Type B pancreatic cell (in vitro differentiated cells): ENCODE measurements at regions not wholly inside any gene's neighbourhood (a gene's known extent, or its start where the extent isn't known, plus 50 kb on each side); places are given as distances from the start of the nearest gene placed in this dataset.

Source experiments
- DNase-seq: peaks from one replicate; pipeline ENCODE4 v3.0.0; 2021; ENCODE audit warnings: mixed read lengths; ENCODE audit not compliant: unreplicated experiment; ENCODE audit errors: extremely low spot score
- H3K27ac Mint-ChIP-seq: 2 replicates; pipeline ENCODE4 v1.8.0; 2021; ENCODE audit warnings: mild to moderate bottlenecking, mixed read lengths
- H3K27me3 Mint-ChIP-seq: 2 replicates; pipeline ENCODE4 v1.8.0; 2021; ENCODE audit warnings: mixed read lengths
- H3K36me3 Mint-ChIP-seq: 2 replicates; pipeline ENCODE4 v1.8.0; 2021; ENCODE audit warnings: mixed read lengths
- H3K4me1 Mint-ChIP-seq: one replicate; pipeline ENCODE4 v1.8.0; 2021; ENCODE audit warnings: mixed read lengths; ENCODE audit not compliant: unreplicated experiment
- H3K4me3 Mint-ChIP-seq: 2 replicates; pipeline ENCODE4 v1.8.0; 2021; ENCODE audit warnings: mild to moderate bottlenecking, mixed read lengths
- H3K9me3 Mint-ChIP-seq: 2 replicates; pipeline ENCODE4 v1.8.0; 2021; ENCODE audit warnings: mixed read lengths
- TF ChIP-seq, protein P1 (sequence below): fragments of 200-600 bp; sonication (generic); conservative IDR thresholded peaks from 2 replicates; pipeline ENCODE4 v1.5.0; 2021; ENCODE audit warnings: antibody characterized with exemption, mild to moderate bottlenecking

DNA sequence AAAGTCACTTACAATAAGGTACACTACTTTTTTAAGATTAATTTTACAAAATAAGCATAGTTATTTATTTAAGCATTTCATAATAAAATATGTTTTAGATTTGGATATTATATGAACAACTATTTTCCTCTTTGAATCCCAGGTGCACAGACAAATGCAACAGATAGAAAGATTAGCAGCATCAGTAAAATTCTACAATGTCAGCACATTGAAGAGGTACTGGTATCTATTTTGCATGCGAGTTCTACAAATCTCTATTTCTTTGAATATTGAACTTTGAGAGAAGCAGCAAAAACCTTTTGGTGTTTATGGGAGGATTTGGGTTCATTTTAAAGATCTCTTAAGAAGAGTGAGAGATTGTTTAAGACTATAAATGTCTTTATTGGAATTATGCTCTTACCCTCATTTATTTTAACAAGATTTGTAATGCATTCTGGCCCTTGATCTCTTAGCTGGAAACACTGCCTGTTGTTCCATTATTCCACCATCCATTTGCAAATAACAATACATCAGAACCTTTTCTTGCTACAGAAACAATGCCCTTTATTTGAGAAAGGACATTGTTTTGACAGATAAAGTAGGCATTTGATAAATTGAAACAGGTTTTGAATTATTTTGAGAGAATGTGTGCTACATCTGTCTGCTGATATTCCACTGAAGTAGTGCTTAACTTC is 558.8 kb upstream of the KLHL1 start:
- TF ChIP-seq, protein P1, sequence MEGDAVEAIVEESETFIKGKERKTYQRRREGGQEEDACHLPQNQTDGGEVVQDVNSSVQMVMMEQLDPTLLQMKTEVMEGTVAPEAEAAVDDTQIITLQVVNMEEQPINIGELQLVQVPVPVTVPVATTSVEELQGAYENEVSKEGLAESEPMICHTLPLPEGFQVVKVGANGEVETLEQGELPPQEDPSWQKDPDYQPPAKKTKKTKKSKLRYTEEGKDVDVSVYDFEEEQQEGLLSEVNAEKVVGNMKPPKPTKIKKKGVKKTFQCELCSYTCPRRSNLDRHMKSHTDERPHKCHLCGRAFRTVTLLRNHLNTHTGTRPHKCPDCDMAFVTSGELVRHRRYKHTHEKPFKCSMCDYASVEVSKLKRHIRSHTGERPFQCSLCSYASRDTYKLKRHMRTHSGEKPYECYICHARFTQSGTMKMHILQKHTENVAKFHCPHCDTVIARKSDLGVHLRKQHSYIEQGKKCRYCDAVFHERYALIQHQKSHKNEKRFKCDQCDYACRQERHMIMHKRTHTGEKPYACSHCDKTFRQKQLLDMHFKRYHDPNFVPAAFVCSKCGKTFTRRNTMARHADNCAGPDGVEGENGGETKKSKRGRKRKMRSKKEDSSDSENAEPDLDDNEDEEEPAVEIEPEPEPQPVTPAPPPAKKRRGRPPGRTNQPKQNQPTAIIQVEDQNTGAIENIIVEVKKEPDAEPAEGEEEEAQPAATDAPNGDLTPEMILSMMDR: no peak
- Mint-ChIP-seq H3K9me3 (no peaks in the 10 kb centered on the region), H3K27ac (peak overlapping the region; percentile 11), H3K4me3 (no peak overlapping the region), H3K36me3 (no peaks in the 10 kb centered on the region), H3K27me3 (no peaks in the 10 kb centered on the region), H3K4me1 (peaks cover 9% of the 10 kb centered on the region)
- DNase-seq: no peak

DNA sequence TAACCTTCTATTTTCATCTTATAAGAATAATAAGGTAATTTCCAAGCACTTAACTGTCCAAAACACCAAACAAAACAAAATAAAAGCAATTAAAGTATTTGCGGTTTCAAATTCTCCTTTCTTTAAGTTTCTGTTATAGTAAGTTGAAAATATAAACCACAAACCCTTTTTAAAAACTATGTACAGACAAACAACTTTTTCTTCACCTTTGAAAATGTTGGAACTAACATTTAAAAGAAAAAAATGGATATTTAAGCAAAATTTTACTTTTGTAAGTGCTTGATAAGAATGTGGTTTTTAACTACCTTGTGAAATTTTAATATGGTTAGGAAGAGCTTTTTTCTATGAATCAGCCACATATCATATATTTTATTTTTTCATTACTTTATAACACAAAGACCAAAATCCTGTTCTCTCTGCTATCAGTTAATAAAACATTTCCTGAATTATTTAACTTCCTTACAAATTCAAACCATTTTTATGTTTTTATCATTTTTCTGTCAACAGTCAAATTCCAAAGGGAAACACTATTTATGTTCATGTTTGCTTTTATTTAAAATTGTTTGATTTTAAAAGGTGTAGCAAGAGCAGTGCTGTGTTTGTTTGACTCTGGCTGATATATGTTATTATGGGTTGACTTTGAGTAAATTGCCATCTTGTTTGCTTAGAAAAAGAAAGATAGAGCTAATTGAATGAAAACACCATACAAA is 554.1 kb upstream of the KLHL1 start:
- Mint-ChIP-seq H3K27ac (no peak overlapping the region), H3K4me1 (peaks cover 9% of the 10 kb centered on the region), H3K4me3 (no peak overlapping the region), H3K36me3 (no peaks in the 10 kb centered on the region), H3K9me3 (no peaks in the 10 kb centered on the region), H3K27me3 (no peaks in the 10 kb centered on the region)
- no peak for DNase-seq
- TF ChIP-seq, protein P1: no peak

GRCh38 chr13:70644052-70644451 is 535.8 kb upstream of the KLHL1 start:
- H3K4me1 Mint-ChIP-seq: no peaks in the 10 kb centered on the region
- no peaks in the 10 kb centered on the region for H3K9me3 Mint-ChIP-seq
- DNase-seq: no peak

GRCh38 chr13:70634893-70635292 is 526.6 kb upstream of the KLHL1 start:
- H3K4me3 Mint-ChIP-seq: no peak overlapping the region
- H3K36me3 Mint-ChIP-seq: no peaks in the 10 kb centered on the region
- DNase-seq: no peak
- TF ChIP-seq, protein P1: no peak
- H3K27ac Mint-ChIP-seq: no peak overlapping the region
- no peaks in the 10 kb centered on the region for H3K27me3 Mint-ChIP-seq
- no peaks in the 10 kb centered on the region for H3K4me1 Mint-ChIP-seq
- peaks cover 4% of the 10 kb centered on the region for H3K9me3 Mint-ChIP-seq

More at GRCh38 chr13:70644052-70644451, 535.8 kb upstream of the KLHL1 start:
- Mint-ChIP-seq H3K27ac (no peak overlapping the region), H3K36me3 (no peaks in the 10 kb centered on the region), H3K27me3 (no peaks in the 10 kb centered on the region), H3K4me3 (no peak overlapping the region)
- TF ChIP-seq, protein P1: no peak

DNA sequence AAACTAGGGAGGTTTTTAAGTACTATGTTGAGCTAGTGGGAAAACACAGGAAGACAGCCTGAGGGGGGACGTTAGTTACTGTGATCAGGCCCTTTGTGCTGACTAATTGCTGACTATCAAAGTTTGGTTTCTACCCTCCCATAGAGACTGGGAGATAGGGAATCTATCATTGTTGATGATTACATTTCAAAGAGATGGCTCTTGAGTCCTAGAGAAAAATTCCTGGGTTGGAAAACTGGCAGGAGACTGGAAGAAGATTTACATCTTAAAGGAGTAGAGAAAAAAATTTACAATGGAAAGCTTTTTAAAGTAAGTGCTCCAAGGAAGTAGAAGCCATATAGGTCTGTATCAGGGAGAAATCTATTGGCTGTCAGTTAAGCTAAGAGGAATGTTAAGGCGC is 522.0 kb upstream of the KLHL1 start:
- DNase-seq: no peak
- Mint-ChIP-seq H3K4me1 (no peaks in the 10 kb centered on the region), H3K4me3 (no peak overlapping the region), H3K27me3 (no peaks in the 10 kb centered on the region), H3K9me3 (no peaks in the 10 kb centered on the region), H3K36me3 (no peaks in the 10 kb centered on the region), H3K27ac (no peak overlapping the region)
- TF ChIP-seq, protein P1: no peak
